ENCODE measurements at regions not wholly inside any gene's neighbourhood (a gene's known extent, or its start where the extent isn't known, plus 50 kb on each side); places are given as distances from the start of the nearest gene placed in this dataset.
A peak's percentile ranks its signal among the peaks of the same experiment; 100 is the strongest.
"Not testable (repeated sequence)": the region's sequence is repeated elsewhere in the genome, so short reads cannot be mapped to it uniquely, and the experiment has no call there.

GRCh38 chr7:67493366-67493765 is 496.7 kb downstream of the TYW1 start:
- H3K4me3 ChIP-seq (ENCODE audit: low read depth, low read length) = no peak overlapping the region
- DNase-seq (ENCODE audit: low read depth) = peak; percentile 38
- no peak for TF ChIP-seq CTCF (IDR thresholded peaks at IDR 0.05; ENCODE audit: control insufficient read depth, extremely low read depth, insufficient read depth)

GRCh38 chr7:67496589-67496988 is 500.0 kb downstream of the TYW1 start:
- no peak for TF ChIP-seq CTCF (IDR thresholded peaks at IDR 0.05; ENCODE audit: control insufficient read depth, extremely low read depth, insufficient read depth)
- no peak overlapping the region for H3K4me3 ChIP-seq (ENCODE audit: low read depth, low read length)
- DNase-seq (ENCODE audit: low read depth) = no peak

GRCh38 chr7:67497914-67498313 is 501.3 kb downstream of the TYW1 start:
- H3K4me3 ChIP-seq (ENCODE audit: low read depth, low read length); DNase-seq (ENCODE audit: low read depth): not testable (repeated sequence)

- no peak overlapping the region for H3K4me3 ChIP-seq (ENCODE audit: low read depth, low read length)
- DNase-seq (ENCODE audit: low read depth) = no peak
- no peak for TF ChIP-seq CTCF (IDR thresholded peaks at IDR 0.05; ENCODE audit: control insufficient read depth, extremely low read depth, insufficient read depth)
Observed at GRCh38 chr7:67502929-67503328, 506.3 kb downstream of the TYW1 start.

GRCh38 chr7:67505449-67505848 is 508.8 kb downstream of the TYW1 start:
- TF ChIP-seq CTCF (IDR thresholded peaks at IDR 0.05; ENCODE audit: control insufficient read depth, extremely low read depth, insufficient read depth) = no peak
- DNase-seq (ENCODE audit: low read depth) = no peak

GRCh38 chr7:67512481-67512880 is 515.8 kb downstream of the TYW1 start:
- H3K4me3 ChIP-seq (ENCODE audit: low read depth, low read length) = no peak overlapping the region
- DNase-seq (ENCODE audit: low read depth) = no peak
- no peak for TF ChIP-seq CTCF (IDR thresholded peaks at IDR 0.05; ENCODE audit: control insufficient read depth, extremely low read depth, insufficient read depth)

More at GRCh38 chr7:67505449-67505848, 508.8 kb downstream of the TYW1 start:
- no peak overlapping the region for H3K4me3 ChIP-seq (ENCODE audit: low read depth, low read length)

GRCh38 chr7:67518580-67518979 is 521.9 kb downstream of the TYW1 start:
- no peak for DNase-seq (ENCODE audit: low read depth)
- H3K4me3 ChIP-seq (ENCODE audit: low read depth, low read length) = no peak overlapping the region
- TF ChIP-seq CTCF (IDR thresholded peaks at IDR 0.05; ENCODE audit: control insufficient read depth, extremely low read depth, insufficient read depth) = no peak

Data from LNCaP clone FGC (cell line).